ENCODE measurements at regions not wholly inside any gene's neighbourhood (a gene's known extent, or its start where the extent isn't known, plus 50 kb on each side); places are given as distances from the start of the nearest gene placed in this dataset.

- no peak for DNase-seq (ENCODE audit: low read depth in 4 of 4, low spot score in 1 of 4)
These were observed 164.3 kb upstream of the BRINP1 start for GRCh38 chr9:119533504-119533903.

GRCh38 chr9:119526698-119527097 lies 157.5 kb upstream of the BRINP1 start:
- no peak for DNase-seq (ENCODE audit: low read depth in 4 of 4, low spot score in 1 of 4)

- no peak for DNase-seq (ENCODE audit: low read depth in 4 of 4, low spot score in 1 of 4)
These were observed 154.3 kb upstream of the BRINP1 start for GRCh38 chr9:119523508-119523907.

GRCh38 chr9:119522381-119522780 lies 153.1 kb upstream of the BRINP1 start:
- no peak for DNase-seq (ENCODE audit: low read depth in 4 of 4, low spot score in 1 of 4)

- DNase-seq (ENCODE audit: low read depth in 4 of 4, low spot score in 1 of 4): no peak
These were observed 140.2 kb upstream of the BRINP1 start for GRCh38 chr9:119509291-119509905.

- DNase-seq (ENCODE audit: low read depth in 4 of 4, low spot score in 1 of 4): no peak
These were observed 132.1 kb upstream of the BRINP1 start for GRCh38 chr9:119501374-119501773.

GRCh38 chr9:119500072-119500771 lies 131.0 kb upstream of the BRINP1 start:
- DNase-seq (ENCODE audit: low read depth in 4 of 4, low spot score in 1 of 4): no peak

GRCh38 chr9:119487118-119487827 lies 118.0 kb upstream of the BRINP1 start:
- no peak for DNase-seq (ENCODE audit: low read depth in 4 of 4, low spot score in 1 of 4)

- DNase-seq (ENCODE audit: low read depth in 4 of 4, low spot score in 1 of 4): no peak
These were observed 113.9 kb upstream of the BRINP1 start for GRCh38 chr9:119483153-119483552.

GRCh38 chr9:119477197-119477596 lies 108.0 kb upstream of the BRINP1 start:
- DNase-seq (ENCODE audit: low read depth in 4 of 4, low spot score in 1 of 4): no peak

- DNase-seq (ENCODE audit: low read depth in 4 of 4, low spot score in 1 of 4): no peak
These were observed 88.8 kb upstream of the BRINP1 start for GRCh38 chr9:119458068-119458467.

- DNase-seq (ENCODE audit: low read depth in 4 of 4, low spot score in 1 of 4): no peak
These were observed 84.7 kb upstream of the BRINP1 start for GRCh38 chr9:119453980-119454379.

- no peak for DNase-seq (ENCODE audit: low read depth in 4 of 4, low spot score in 1 of 4)
These were observed 84.3 kb upstream of the BRINP1 start for GRCh38 chr9:119453490-119453911.

GRCh38 chr9:119451426-119451825 lies 82.2 kb upstream of the BRINP1 start:
- DNase-seq (ENCODE audit: low read depth in 4 of 4, low spot score in 1 of 4): no peak

GRCh38 chr9:119443179-119443578 lies 73.9 kb upstream of the BRINP1 start:
- DNase-seq (ENCODE audit: low read depth in 4 of 4, low spot score in 1 of 4): no peak

- no peak for DNase-seq (ENCODE audit: low read depth in 4 of 4, low spot score in 1 of 4)
These were observed 72.6 kb upstream of the BRINP1 start for GRCh38 chr9:119441832-119442231.

- DNase-seq (ENCODE audit: low read depth in 4 of 4, low spot score in 1 of 4): no peak
These were observed 72.1 kb upstream of the BRINP1 start for GRCh38 chr9:119441338-119441737.

GRCh38 chr9:119436261-119436660 lies 67.0 kb upstream of the BRINP1 start:
- DNase-seq (ENCODE audit: low read depth in 4 of 4, low spot score in 1 of 4): no peak

- no peak for DNase-seq (ENCODE audit: low read depth in 4 of 4, low spot score in 1 of 4)
These were observed 65.8 kb upstream of the BRINP1 start for GRCh38 chr9:119435076-119435475.

GRCh38 chr9:119432428-119432827 lies 63.2 kb upstream of the BRINP1 start:
- DNase-seq (ENCODE audit: low read depth in 4 of 4, low spot score in 1 of 4): no peak

GRCh38 chr9:119429302-119429701 lies 60.1 kb upstream of the BRINP1 start:
- no peak for DNase-seq (ENCODE audit: low read depth in 4 of 4, low spot score in 1 of 4)

- DNase-seq (ENCODE audit: low read depth in 4 of 4, low spot score in 1 of 4): no peak
These were observed 51.0 kb upstream of the BRINP1 start for GRCh38 chr9:119420231-119420630.
